OCI-M1 (cell line): ENCODE measurements at regions not wholly inside any gene's neighbourhood (a gene's known extent, or its start where the extent isn't known, plus 50 kb on each side); places are given as distances from the start of the nearest gene placed in this dataset.
A peak's percentile ranks its signal among the peaks of the same experiment; 100 is the strongest.
"Not testable (repeated sequence)": the region's sequence is repeated elsewhere in the genome, so short reads cannot be mapped to it uniquely, and the experiment has no call there.

ENCODE experiments used
- DNase-seq: peaks from one replicate; lab custom pipeline; 2025; lab: John Stamatoyannopoulos, UW

DNA sequence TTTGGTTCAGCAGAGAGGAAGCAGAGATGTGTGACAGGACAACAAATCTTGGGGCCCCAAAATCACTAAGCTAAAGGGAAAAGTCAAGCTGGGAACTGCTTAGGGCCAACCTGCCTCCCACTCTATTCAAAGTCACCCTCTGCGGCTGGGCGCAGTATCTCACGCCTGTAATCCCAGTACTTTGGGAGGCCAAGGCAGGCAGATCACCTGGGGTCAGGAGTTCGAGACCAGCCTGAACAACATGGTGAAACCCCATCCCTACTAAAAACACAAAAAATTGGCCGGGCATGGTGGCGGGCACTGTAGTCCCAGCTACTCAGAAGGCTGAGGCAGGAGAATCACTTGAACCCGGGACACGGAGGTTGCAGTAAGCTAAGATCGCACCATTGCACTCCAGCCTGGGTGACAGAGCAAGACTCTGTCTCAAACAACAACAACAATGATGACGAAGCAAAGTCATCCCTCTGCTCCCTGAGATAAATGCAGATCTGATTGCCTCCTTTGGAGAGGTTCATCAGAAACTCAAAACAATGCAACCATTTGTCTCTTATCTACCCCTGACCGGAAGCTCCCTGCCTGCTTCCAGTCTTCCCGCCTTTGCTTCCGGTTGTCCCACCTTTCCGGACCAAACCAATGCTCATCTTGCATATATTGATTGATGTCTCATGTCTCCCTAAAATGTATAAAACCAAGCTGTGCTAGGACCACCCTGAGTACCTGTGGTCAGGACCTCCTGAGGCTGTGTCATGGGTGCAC is 136.4 kb upstream of the AFDN start:
- not testable (repeated sequence) for DNase-seq

- no peak for DNase-seq
These were observed 135.8 kb upstream of the AFDN start for GRCh38 chr6:167690931-167691330.

- DNase-seq, result no peak
These were observed 135.0 kb upstream of the AFDN start for GRCh38 chr6:167691533-167692312.

DNA sequence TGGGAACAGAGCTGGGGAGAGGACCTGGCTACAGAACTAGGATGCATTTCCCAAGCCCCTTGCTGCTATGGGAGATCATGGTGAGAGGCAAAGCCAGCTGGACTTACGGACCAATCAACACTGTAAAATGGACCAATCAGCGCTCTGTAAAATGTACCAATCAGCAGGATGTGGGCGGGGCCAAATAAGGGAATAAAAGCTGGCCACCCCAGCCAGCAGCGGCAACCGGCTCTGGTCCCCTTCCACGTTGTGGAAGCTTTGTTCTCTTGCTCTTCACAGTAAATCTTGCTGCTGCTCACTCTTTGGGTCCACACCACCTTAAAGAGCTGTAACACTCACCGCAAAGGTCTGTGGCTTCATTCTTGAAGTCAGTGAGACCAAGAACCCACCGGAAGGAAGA is 133.2 kb upstream of the AFDN start:
- not testable (repeated sequence) for DNase-seq

DNA sequence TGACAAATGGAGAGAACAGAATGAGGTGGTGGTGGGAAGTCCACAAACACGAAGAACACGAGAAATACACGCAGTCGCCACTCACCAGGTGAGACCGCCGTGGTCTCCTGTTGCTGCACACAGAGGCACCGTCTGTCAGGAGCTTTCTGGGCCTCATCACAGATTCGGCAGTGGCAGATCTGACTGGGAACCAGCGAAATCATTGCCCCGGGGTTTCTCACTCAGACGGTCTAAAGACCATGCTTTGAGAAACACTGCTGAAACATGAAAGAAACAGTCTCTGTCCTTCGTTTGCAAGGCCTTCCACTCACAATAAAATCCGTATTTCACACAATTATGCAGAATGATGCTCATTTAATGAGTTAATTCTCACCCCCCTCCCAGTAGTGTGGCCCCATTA is 130.9 kb upstream of the AFDN start:
- DNase-seq, result no peak

DNA sequence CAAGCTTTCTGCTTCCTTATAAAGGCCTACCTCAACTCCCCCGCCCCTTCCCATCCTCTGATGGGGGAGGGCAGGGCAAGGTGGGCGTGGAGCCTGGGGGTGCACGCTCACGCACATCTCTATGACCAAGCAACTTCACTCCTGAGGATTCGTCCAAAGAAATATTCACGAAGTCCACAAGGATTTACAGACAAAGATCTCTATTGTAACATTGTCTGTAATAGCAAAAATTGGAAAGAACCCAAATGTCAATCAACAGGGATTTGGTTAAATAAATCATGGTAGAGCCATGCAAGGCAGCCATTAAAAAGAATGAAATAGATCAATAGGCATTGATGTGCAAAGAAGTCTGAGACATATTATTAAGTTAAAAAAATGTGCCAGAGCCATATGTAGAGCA is 130.4 kb upstream of the AFDN start:
- no peak for DNase-seq

DNA sequence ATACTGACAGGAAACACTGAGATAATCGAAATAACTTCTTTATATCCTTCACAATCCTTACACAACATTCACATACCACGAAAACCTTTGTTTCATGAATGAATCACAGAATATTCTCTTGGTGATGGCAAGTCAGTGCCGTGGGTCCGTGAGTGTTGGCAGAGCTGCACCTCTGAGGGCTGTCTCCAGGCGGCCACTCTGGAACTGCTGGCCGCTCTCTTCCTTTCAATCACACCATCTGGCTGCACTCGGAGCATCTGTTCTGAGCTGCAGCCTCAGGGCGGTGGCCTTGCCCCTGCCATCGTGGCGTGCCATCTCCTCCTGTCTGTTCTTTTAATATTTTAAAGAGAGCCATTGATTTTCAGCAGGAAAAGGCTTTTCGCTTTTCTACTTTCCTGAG is 129.4 kb upstream of the AFDN start:
- no peak for DNase-seq

GRCh38 chr6:167698540-167698939 is 128.2 kb upstream of the AFDN start:
- no peak for DNase-seq

- DNase-seq, result peak; percentile 39
These were observed 127.4 kb upstream of the AFDN start for GRCh38 chr6:167699141-167699931.

DNA sequence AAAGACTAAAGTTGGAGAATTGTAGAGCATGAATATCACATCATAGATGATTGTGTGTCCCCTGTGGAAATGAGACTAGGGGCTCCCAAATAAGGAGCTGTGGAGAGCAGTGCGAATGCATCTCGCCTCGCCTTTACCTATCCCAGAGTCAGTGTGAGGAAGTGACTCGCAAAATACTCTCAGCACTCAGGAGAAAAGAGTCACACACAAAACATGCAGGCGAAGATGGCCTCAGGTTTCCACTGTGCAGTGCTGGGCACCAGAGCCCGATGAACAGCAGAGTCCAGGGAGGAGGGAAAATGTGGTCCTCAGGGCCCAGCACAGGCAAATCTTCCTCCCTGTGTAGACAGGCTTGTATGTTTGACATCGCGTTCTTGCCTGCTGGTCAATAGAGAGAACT is 126.5 kb upstream of the AFDN start:
- DNase-seq, result no peak

DNA sequence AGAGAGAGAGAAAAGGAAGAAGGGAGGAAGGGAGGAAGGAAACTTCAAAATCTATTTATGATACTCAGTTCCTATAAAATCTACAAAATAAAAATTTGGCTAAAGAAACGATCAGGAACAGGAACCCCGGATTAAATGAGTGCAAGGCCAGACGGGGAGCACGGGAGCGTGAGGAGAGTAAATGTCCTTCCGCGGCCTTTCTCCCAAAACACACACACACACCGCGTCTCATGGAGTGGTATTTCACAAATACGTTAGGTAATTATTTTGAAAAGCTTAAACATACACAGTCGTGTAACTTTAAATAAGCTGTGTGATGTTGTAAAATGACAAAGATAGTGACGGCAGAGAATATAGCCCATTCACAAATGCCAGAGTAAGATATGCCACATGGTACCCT is 125.7 kb upstream of the AFDN start:
- DNase-seq, result no peak

DNA sequence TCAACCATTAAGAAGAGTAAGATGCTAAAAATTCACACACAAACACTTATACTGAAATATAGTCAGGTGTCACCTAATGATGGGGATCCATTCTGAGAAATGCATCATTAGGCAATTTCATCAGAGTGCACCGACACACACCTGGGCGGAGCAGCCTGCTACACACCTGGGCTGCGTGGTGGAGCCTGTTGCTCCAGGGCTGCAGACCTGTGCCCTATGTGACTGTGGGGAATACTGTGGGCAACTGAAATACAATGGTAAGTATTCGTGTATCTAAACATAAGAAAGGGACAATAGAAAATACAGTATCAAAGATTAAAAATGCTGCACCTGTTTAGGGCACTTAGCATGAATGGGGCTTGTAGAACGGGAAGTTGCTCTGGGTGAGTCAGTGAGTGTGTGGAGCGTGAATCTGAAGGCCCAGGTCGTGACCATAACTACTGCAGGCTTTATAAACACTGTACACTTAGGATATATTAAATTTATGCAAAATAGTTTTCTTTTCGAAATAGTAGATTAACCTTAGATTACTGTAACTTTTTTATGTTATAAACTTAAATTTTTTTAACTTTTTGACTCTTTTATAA is 124.4 kb upstream of the AFDN start:
- peak; percentile 3 for DNase-seq

DNA sequence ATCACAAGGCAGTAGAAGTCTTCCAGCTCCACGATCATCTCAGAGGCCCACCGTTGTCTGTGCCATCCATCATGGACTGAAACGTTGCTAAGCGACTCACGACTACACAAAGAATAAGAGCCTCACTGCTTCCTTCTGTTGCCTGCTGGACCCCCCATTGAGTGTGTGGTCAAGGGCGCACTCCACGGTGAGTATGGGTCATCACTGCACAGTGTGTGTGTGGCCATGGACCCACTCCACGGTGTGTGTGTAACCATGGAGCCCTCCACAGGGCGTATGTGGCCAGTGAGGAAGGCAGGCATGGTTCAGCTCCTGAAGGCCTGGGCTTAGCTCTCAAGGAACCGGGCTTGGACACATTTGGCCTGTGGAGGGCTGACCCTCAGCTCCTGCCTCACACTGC is 123.4 kb upstream of the AFDN start:
- no peak for DNase-seq

DNA sequence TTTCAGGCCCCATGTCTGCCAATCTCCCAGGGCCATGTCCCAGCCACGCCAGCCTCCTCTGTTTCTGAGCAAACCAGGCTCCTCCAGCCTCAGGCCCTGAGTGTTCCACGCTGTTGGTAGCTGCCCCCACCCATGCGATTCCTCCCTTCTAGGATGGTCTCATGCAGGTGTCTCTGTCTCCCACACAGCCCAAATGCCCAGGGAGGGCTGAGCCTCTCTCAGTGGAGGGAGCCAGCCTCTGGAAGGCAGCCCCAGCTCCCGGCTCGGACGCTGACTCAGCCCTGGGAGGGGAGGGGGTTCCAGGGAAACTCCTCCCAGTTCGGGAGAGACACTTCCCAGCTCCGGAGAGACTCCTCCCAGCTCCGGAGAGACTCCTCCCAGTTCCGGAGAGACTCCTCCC is 122.9 kb upstream of the AFDN start:
- no peak for DNase-seq

- no peak for DNase-seq
These were observed 122.3 kb upstream of the AFDN start for GRCh38 chr6:167704396-167704901.

DNA sequence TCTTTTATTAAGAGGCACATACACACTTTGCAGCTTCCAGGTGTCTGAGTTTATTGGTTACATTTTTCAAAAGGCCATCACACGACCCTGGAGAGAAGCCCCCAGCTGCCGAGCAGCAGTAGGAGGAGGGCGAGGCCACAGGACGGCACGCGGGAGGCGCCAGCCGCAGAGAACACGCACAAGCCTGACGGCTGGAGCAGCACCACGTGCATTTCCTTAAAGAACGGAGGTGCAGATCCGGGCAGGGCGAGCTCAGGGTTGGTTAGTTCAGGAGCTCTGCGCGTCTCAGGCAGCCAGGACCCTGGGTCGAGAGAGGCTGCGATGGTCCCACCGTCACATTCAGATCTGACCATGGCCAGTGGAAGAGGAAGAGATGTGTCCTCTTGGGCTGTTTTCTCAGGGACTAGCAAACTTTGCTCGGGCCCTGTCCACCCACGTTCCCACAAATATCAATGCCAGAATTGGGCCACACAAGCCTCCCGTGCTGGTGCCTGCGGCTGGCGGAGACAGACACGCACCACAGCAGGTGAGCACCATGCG is 121.4 kb upstream of the AFDN start:
- DNase-seq, result no peak

- DNase-seq, result peak; percentile 84
These were observed 120.2 kb upstream of the AFDN start for GRCh38 chr6:167706313-167707109.

GRCh38 chr6:167707686-167708500 is 118.8 kb upstream of the AFDN start:
- DNase-seq, result no peak

DNA sequence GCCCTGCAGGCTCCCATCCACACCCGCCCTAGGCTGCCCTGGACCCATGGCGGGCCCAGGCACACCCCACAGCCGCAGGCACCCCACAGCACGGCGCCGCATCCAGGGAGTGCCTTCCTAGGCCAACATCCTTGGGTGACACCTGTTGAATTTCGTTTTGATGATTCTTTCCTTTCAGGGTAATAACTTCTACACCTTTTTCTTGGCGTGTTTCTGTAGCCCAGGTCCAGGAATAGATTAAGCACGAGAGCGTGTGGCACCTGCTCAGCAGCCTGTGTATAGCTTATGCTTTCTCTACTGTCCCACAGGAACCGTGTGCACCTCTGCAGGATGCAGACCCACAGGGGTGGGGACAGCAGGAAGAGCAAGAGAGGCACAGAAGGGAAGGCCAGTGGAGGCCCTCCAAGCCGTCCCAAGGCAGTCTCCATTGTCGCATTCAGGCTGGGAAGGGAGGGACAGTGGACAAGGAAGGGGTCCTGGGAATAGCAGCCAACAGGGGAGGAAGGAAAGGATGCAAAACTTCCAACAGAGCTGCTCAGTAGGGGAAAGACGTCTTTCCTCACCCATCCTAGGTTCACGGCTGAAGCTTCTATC is 118.1 kb upstream of the AFDN start:
- DNase-seq, result no peak

DNA sequence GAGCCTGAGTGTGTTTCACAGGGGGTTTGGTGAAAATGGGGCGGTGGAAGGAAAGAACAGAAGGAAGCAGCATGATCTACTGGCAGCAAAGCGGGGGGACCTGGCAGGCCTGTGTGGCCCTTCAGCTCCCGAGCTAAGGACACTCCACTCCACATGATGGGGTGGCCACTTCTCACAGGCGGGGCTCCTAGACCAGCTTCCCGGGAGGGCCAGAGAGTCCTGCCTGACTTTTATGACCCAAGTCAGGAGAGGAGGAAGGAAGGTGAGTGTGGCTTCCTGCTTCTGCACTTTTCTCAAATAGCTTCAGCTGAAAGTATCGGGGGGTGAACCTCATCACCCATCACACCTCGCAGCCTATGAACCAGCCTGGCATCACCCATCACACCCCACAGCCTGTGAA is 117.5 kb upstream of the AFDN start:
- no peak for DNase-seq
